Stimulated activated naive CD8-positive, alpha-beta T cell treated with anti-CD3 and anti-CD28 coated beads, Interleukin-15, amount 100 ng/mL, for 72 hours (primary cell): ENCODE measurements at regions not wholly inside any gene's neighbourhood (a gene's known extent, or its start where the extent isn't known, plus 50 kb on each side); places are given as distances from the start of the nearest gene placed in this dataset.
"Not testable (repeated sequence)": the region's sequence is repeated elsewhere in the genome, so short reads cannot be mapped to it uniquely, and the experiment has no call there.

ENCODE experiments used
- ATAC-seq: fragments of 150-1000 bp; cut with Tn5 transposase; 2 replicates; pipeline ENCODE4 v1.10.0; 2021; ENCODE audit warnings: mild to moderate bottlenecking, moderate library complexity
- DNase-seq, 2 donors: peaks; one replicate each; pipeline ENCODE4 v3.0.0; 2021 to 2022
- H3K27ac Mint-ChIP-seq, 2 donors: one replicate each; pipeline ENCODE4 v1.8.0; 2022; ENCODE audit warnings: mild to moderate bottlenecking in 2 of 2, mixed read lengths in 2 of 2, moderate library complexity in 2 of 2
- H3K27me3 Mint-ChIP-seq: one replicate; pipeline ENCODE4 v1.8.0; 2022; ENCODE audit warnings: mixed read lengths
- H3K4me1 Mint-ChIP-seq: one replicate; pipeline ENCODE4 v1.8.0; 2022; ENCODE audit warnings: mild to moderate bottlenecking, mixed read lengths
- H3K4me3 Mint-ChIP-seq, 2 donors: one replicate each; pipeline ENCODE4 v1.8.0; 2022; ENCODE audit warnings: mild to moderate bottlenecking in 2 of 2, mixed read lengths in 2 of 2, moderate library complexity in 1 of 2
- H3K9me3 Mint-ChIP-seq, 2 donors: one replicate each; pipeline ENCODE4 v1.8.0; 2022; ENCODE audit warnings: mixed read lengths in 2 of 2

GRCh38 chr11:45000918-45001317, 50.2 kb upstream of the TP53I11 start:
- H3K27me3 Mint-ChIP-seq = no peaks in the 10 kb centered on the region
- H3K4me1 Mint-ChIP-seq = no peaks in the 10 kb centered on the region
- no peak overlapping the region for H3K4me3 Mint-ChIP-seq
- H3K27ac Mint-ChIP-seq = no peak overlapping the region
- no peaks in the 10 kb centered on the region for H3K9me3 Mint-ChIP-seq
- ATAC-seq (no peak), DNase-seq (no peak)

GRCh38 chr11:45001466-45002165, 50.9 kb upstream of the TP53I11 start:
- H3K4me1 Mint-ChIP-seq = no peaks in the 10 kb centered on the region
- no peaks in the 10 kb centered on the region for H3K9me3 Mint-ChIP-seq
- DNase-seq (no peak), ATAC-seq (no peak)
- H3K27ac Mint-ChIP-seq = peak overlapping the region in 1 of 2 donors; percentile 42
- no peaks in the 10 kb centered on the region for H3K27me3 Mint-ChIP-seq
- H3K4me3 Mint-ChIP-seq = no peak overlapping the region

DNA sequence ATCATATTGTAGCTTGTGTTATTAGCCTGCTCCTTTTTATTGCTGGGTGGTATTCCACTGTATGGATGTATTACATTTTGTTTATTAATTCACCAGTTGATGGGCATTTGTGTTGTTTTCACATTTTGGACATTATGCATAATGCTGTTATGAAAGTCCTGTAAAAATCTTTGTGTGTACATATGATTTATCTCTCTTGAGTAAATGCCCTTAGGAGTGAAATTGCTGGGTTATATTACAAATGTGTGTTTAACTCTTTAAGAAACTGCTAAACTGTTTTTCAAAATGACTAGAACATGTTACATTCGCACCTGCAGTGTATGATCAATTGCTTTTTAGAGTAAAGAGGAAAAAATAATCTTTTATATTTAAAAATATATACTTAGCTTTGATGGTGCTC, 54.4 kb upstream of the TP53I11 start:
- Mint-ChIP-seq H3K9me3 (no peaks in the 10 kb centered on the region), H3K4me3 (no peak overlapping the region), H3K4me1 (no peaks in the 10 kb centered on the region), H3K27me3 (no peaks in the 10 kb centered on the region), H3K27ac (no peak overlapping the region)
- ATAC-seq = no peak
- DNase-seq = no peak

DNA sequence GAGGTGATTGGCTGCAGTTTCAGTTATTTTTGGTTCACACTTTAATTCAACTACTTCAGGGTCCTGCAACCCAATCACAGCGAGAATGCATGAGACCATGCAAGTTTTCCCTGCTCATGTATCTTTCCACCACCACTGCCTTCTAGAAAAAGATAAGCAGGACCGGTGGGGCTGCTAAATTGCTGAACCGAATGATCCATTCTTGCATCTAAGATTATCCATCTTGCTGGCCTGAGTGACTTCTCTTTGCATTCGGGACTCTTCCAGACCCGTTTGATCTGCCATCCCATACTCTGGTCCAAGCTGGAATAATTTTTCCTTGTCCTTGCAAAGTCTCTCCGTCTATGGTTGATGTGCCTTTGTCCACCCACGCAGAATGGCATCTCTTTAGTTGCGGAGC, 56.3 kb upstream of the TP53I11 start:
- Mint-ChIP-seq H3K4me1 (no peaks in the 10 kb centered on the region), H3K4me3 (no peak overlapping the region), H3K27me3 (no peaks in the 10 kb centered on the region), H3K27ac (no peak overlapping the region), H3K9me3 (no peaks in the 10 kb centered on the region)
- ATAC-seq (no peak), DNase-seq (no peak)

GRCh38 chr11:45015983-45016382, 65.3 kb upstream of the TP53I11 start:
- H3K4me1 Mint-ChIP-seq = peaks cover 25% of the 10 kb centered on the region
- not testable (repeated sequence) for ATAC-seq, H3K4me3 Mint-ChIP-seq, DNase-seq
- H3K27me3 Mint-ChIP-seq = peaks cover 55% of the 10 kb centered on the region
- H3K27ac Mint-ChIP-seq = peak overlapping the region in 1 of 2 donors; percentile 84
- peaks cover 21 to 37% of the 10 kb centered on the region in 2 donors for H3K9me3 Mint-ChIP-seq

- not testable (repeated sequence) for ATAC-seq, DNase-seq, H3K4me3 Mint-ChIP-seq
- peaks cover 21 to 37% of the 10 kb centered on the region in 2 donors for H3K9me3 Mint-ChIP-seq
- H3K4me1 Mint-ChIP-seq = peaks cover 25% of the 10 kb centered on the region
- H3K27me3 Mint-ChIP-seq = peaks cover 55% of the 10 kb centered on the region
- peak overlapping the region in 1 of 2 donors; percentile 84 for H3K27ac Mint-ChIP-seq
These were observed 65.8 kb upstream of the TP53I11 start for GRCh38 chr11:45016446-45016845.

DNA sequence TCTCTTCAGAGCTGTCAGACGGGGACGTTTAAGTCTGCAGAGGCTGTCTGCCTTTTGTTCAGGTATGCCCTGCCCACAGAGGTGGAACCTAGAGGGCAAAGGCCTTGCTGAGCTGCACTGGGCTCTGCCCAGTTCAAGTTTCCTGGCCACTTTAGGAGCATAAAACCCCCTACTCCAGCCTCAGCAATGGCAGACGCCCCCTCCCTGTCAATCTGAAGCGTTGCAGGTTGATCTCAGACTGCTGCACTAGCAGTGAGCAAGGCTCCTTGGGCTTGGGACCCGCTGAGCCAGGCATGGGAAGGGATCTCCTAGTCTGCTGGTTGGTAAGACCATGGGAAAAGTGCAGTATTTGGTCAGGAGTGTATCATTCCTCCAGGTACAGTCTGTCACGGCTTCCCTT, 66.6 kb upstream of the TP53I11 start:
- H3K4me1 Mint-ChIP-seq = peaks cover 23% of the 10 kb centered on the region
- H3K4me3 Mint-ChIP-seq = no peak overlapping the region
- no peak overlapping the region for H3K27ac Mint-ChIP-seq
- DNase-seq = no peak
- peaks cover 21 to 37% of the 10 kb centered on the region in 2 donors for H3K9me3 Mint-ChIP-seq
- no peak for ATAC-seq
- H3K27me3 Mint-ChIP-seq = peaks cover 55% of the 10 kb centered on the region

GRCh38 chr11:45021001-45021400, 70.3 kb upstream of the TP53I11 start:
- no peak for ATAC-seq
- H3K27ac Mint-ChIP-seq = no peak overlapping the region
- DNase-seq = no peak

GRCh38 chr11:45021692-45022141, 71.0 kb upstream of the TP53I11 start:
- H3K27ac Mint-ChIP-seq = no peak overlapping the region
- DNase-seq (no peak), ATAC-seq (no peak)
- peaks cover 0 to 1% of the 10 kb centered on the region in 2 donors for H3K9me3 Mint-ChIP-seq
- peaks cover 19% of the 10 kb centered on the region for H3K27me3 Mint-ChIP-seq
- peaks cover 17% of the 10 kb centered on the region for H3K4me1 Mint-ChIP-seq
- no peak overlapping the region for H3K4me3 Mint-ChIP-seq

More at GRCh38 chr11:45021001-45021400, 70.3 kb upstream of the TP53I11 start:
- Mint-ChIP-seq H3K4me1 (peaks cover 19% of the 10 kb centered on the region), H3K27me3 (peaks cover 26% of the 10 kb centered on the region), H3K4me3 (no peak overlapping the region), H3K9me3 (peaks cover 5 to 8% of the 10 kb centered on the region in 2 donors)

DNA sequence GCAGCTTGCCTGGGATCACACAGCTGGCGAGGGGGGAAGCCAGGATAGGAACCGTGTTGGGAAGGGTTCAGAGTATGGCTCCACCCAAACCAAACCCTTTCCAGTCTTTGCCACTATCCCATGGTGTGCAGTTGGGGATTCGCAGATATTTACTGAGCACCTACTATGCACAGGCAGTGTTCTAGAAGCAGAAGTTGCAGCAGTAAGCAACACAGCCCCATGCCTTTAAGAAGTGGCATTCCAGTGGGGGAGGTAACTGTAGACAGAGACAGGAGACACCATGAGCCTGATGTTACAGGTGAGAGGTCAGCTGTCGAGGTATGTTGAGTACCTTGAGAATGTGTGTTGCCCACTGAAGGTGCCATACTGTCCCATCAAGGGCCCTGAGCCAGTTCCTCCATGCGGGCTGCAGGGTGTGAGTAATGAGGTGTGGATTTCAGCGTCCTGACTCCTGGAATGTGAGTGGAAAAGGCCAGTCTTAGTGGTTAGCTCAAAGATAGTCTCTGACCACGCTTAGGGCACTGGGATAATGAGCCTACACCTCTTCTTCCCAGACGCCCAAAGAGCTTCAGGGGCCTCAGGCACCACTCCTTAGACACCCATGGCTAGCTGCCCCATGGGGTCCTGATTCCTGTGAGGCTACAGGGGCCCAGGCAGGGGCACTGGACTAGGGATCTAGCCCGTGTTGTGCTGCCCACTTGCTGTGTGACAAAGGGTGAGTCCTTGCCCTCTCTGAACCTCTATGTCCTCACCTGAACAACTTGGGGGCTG, 71.8 kb upstream of the TP53I11 start:
- Mint-ChIP-seq H3K27me3 (peaks cover 15% of the 10 kb centered on the region), H3K4me1 (peaks cover 13% of the 10 kb centered on the region), H3K9me3 (no peaks in the 10 kb centered on the region), H3K27ac (no peak overlapping the region), H3K4me3 (no peak overlapping the region)
- DNase-seq = no peak
- ATAC-seq = no peak

DNA sequence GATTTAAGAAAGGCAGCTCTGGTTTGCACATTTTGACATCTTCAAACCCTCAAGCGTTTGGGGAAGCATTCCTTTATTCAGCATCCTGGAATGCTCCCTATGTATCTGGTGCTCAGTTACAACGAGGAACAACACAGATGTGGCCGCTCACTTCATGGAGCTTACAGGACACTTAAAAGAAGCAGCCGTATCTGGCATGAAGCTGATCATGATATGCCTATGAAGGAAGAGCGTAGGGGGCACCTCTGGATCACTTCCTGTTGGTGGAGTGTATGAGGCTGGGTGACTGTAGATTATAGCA, 72.3 kb upstream of the TP53I11 start:
- Mint-ChIP-seq H3K9me3 (no peaks in the 10 kb centered on the region), H3K4me3 (no peak overlapping the region), H3K27me3 (peaks cover 15% of the 10 kb centered on the region), H3K4me1 (peaks cover 13% of the 10 kb centered on the region), H3K27ac (no peak overlapping the region)
- no peak for ATAC-seq
- no peak for DNase-seq

- no peak overlapping the region for H3K27ac Mint-ChIP-seq
- H3K4me3 Mint-ChIP-seq = no peak overlapping the region
- DNase-seq (no peak), ATAC-seq (no peak)
- peaks cover 15% of the 10 kb centered on the region for H3K27me3 Mint-ChIP-seq
- H3K9me3 Mint-ChIP-seq = no peaks in the 10 kb centered on the region
- H3K4me1 Mint-ChIP-seq = peaks cover 13% of the 10 kb centered on the region
These were observed 73.6 kb upstream of the TP53I11 start for GRCh38 chr11:45024316-45024715.

DNA sequence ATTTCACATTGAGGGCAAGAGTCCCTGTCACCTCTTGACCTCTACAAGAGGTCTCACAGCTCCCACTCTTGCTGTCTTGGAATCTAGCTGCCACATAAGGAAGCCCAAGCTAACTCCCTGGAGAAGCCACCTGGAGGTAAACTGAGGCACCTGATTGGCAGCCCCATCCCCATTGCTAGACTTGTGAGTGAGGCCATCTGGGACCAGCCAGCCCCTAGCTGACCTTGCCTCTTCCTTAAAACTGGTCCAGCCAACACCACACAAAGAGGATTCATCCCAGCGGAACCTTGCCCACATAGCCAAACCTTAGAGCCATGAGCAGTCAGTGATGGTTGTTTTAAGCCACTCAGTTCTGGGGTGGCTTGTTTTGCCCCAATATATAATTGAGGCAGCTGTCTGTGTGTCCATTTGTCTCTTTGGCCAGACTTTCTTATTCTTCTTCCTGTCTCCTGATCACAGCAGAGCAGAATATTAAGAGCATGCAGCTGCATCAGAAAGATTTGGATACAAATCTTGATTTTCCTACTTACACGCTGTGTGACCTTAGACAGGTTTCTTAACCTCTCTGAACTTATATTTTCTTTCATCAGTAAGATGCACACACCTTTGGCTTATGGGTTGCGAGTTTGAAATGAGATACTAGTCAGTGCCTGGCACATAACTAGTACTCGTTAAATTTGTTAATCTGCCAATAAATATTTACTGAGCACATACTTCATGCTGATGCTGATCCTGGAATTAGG, 74.3 kb upstream of the TP53I11 start:
- H3K27ac Mint-ChIP-seq = no peak overlapping the region
- peaks cover 10% of the 10 kb centered on the region for H3K27me3 Mint-ChIP-seq
- H3K9me3 Mint-ChIP-seq = no peaks in the 10 kb centered on the region
- H3K4me3 Mint-ChIP-seq = no peak overlapping the region
- peaks cover 13% of the 10 kb centered on the region for H3K4me1 Mint-ChIP-seq
- no peak for ATAC-seq
- DNase-seq = no peak

DNA sequence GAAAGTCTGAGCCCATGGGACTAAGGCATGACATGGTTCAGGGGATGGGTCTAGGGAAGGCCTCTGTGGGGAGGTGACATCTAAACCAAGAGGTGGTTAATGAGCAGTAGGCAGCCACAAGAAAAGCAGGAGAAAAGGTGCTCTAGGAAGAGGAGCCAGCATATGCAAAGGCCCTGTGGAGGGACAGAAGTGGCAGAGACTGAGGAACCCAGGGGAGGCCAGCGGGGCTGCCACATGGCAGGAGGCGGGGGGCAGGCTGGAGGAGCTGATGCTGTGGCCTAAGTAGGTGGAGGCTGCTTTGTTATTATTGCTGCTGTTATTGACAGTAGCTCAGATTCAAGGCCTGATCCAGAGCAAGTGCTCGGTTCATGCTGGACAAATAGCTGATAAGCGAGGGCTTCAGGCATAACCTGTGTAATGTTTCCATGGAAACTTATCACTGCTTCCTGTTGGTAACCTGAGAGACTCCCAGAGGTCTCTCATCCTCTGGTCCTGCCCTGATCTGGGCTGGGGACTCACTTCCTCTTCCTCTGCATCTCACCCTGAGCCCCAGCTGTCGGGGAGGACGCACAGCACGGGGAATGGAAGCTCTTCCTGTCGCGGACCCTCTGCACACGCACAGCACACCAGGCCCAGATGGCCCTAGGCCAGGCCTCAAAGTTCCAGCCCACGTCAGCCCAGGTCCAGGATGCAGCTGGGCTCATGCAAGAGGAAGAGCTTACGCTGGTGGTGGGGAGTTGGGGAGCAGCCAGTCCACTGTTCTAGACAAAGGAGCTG, 75.2 kb upstream of the TP53I11 start:
- Mint-ChIP-seq H3K27ac (peak overlapping the region; percentile 67 to 90), H3K4me1 (peaks cover 13% of the 10 kb centered on the region), H3K9me3 (no peaks in the 10 kb centered on the region), H3K4me3 (peak overlapping the region in 1 of 2 donors; percentile 3), H3K27me3 (peaks cover under 1% of the 10 kb centered on the region)
- ATAC-seq (peak; percentile 74), DNase-seq (peak in 1 of 2 donors; percentile 17)

- no peak overlapping the region for H3K4me3 Mint-ChIP-seq
- no peak for ATAC-seq
- no peak for DNase-seq
- H3K27me3 Mint-ChIP-seq = no peaks in the 10 kb centered on the region
- H3K9me3 Mint-ChIP-seq = no peaks in the 10 kb centered on the region
- H3K27ac Mint-ChIP-seq = no peak overlapping the region
- peaks cover 13% of the 10 kb centered on the region for H3K4me1 Mint-ChIP-seq
These were observed 76.2 kb upstream of the TP53I11 start for GRCh38 chr11:45026835-45027234.
